Stomach (tissue), 8 donors: ENCODE measurements at regions not wholly inside any gene's neighbourhood (a gene's known extent, or its start where the extent isn't known, plus 50 kb on each side); places are given as distances from the start of the nearest gene placed in this dataset.
"Not testable (repeated sequence)": the region's sequence is repeated elsewhere in the genome, so short reads cannot be mapped to it uniquely, and the experiment has no call there.

ENCODE experiments used
- DNase-seq, 2 donors: peaks; one replicate each; pipeline versions ENCODE4 v3.0.0 to v3.0.0-alpha.2; 2013 to 2019
- H3K27ac ChIP-seq, 5 donors: fragments of 200-600 bp in 4 of 5; sonication (generic) in 4 of 5; one replicate each; pipeline ENCODE4 v1.5.1; 2013 to 2019; ENCODE audit warnings: mild to moderate bottlenecking in 1 of 5, moderate library complexity in 1 of 5
- H3K27me3 ChIP-seq, 3 donors: fragments of 200-600 bp; sonication (generic); one replicate each; pipeline ENCODE4 v1.5.1; 2017 to 2019; ENCODE audit warnings: mixed run types in 1 of 3
- H3K36me3 ChIP-seq, 4 donors: fragments of 200-600 bp; sonication (generic); 1 replicate in 3 of 4; 2 replicates in 1 of 4; pipeline ENCODE4 v1.5.1; 2016 to 2019
- H3K4me1 ChIP-seq, 4 donors: fragments of 200-600 bp; sonication (generic); one replicate each; pipeline ENCODE4 v1.5.1; 2016 to 2019
- H3K4me3 ChIP-seq, 4 donors: fragments of 200-600 bp; sonication (generic) in 3 of 4; one replicate each; pipeline ENCODE4 v1.5.1; 2016 to 2019; ENCODE audit warnings: mild to moderate bottlenecking in 1 of 4
- H3K9me3 ChIP-seq, 4 donors: fragments of 200-600 bp; sonication (generic); one replicate each; pipeline ENCODE4 v1.5.1; 2016 to 2019
- CTCF ChIP-seq, 7 experiments: fragments of 450-650 bp in 4 of 7; fragments of 200-600 bp in 3 of 7; sonication (generic) in 3 of 7; IDR thresholded peaks; one replicate each; pipeline ENCODE4 v1.5.1; 2016 to 2019; ENCODE audit warnings: antibody characterized with exemption in 7 of 7, control low read depth in 2 of 7, mild to moderate bottlenecking in 1 of 7
- EP300 ChIP-seq: sonication (generic); formaldehyde crosslinking; IDR thresholded peaks from one replicate; pipeline ENCODE4 v1.6.1; 2017; ENCODE audit warnings: antibody characterized with exemption
- POLR2A ChIP-seq, 4 donors: fragments of 450-650 bp; IDR thresholded peaks; one replicate each; pipeline ENCODE4 v1.6.1; 2016; ENCODE audit warnings: antibody characterized with exemption in 4 of 4, control low read depth in 2 of 4, mild to moderate bottlenecking in 1 of 4, moderate library complexity in 1 of 4
- POLR2AphosphoS5 ChIP-seq, 3 donors: sonication (generic); formaldehyde crosslinking; IDR thresholded peaks; one replicate each; pipeline ENCODE4 v1.6.1; 2016; ENCODE audit warnings: antibody characterized with exemption in 3 of 3
- WGBS, 5 donors: extraction: QIAGEN DNeasy Blood & Tissue Kit in 3 of 5; methylation state at CpG; one replicate each; pipeline versions ENCODE4 v1.1.5 to v1.1.7; 2013 to 2018; 5-methylcytosine and 5-hydroxymethylcytosine counted together
- intact Hi-C: fragments of 100-400 bp; cut with DNase I; formaldehyde crosslinking; loops from one replicate; pipeline ENCODE4 v1.15.1; 2023; ENCODE audit warnings: low total_unique reads
- donor health status: healthy with polysubstance abuse.
- donor health status: Bipolar disorder and iron deficiency.
- donor health status: healthy.

- 80 to 86% (median 85%) methylated on average over 3 of the region's 3 CpGs for WGBS, 5 donors
- H3K4me1 ChIP-seq, result peaks cover 0 to 20% (median 9%) of the 10 kb centered on the region in 4 donors
- H3K27ac ChIP-seq, result no peak overlapping the region
- no peaks in the 10 kb centered on the region for H3K27me3 ChIP-seq
- no peak overlapping the region for H3K4me3 ChIP-seq
- H3K36me3 ChIP-seq, result no peaks in the 10 kb centered on the region
- H3K9me3 ChIP-seq, result no peaks in the 10 kb centered on the region
- TF ChIP-seq EP300 (no peak), POLR2AphosphoS5 (IDR thresholded peaks at IDR 0.05) (no peak), CTCF (IDR thresholded peaks at IDR 0.05) (no peak), POLR2A (IDR thresholded peaks at IDR 0.05) (no peak)
- no peak for DNase-seq
- intact Hi-C loops, result no loop called here
Observed at GRCh38 chr3:72515941-72516340, 332.3 kb downstream of the SHQ1 start.

DNA sequence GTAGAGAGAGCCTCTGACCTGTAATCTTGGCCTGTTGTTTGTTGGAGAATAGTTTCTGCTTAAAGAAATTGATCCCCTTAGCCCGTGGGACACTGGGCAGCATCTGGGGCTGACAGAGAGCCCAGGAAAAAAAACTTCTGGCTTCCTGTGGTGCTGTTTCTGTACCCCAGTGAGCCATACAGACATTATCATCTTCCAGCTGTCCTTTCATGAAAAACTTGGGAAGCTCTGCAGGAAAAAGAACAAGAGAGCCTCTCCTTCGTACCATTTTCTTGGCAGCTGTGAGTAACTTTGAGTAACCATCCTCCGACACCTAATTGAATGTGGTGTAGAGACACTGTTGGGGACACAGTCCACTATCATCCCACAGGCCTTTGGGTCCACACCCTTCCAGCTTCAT, 333.0 kb downstream of the SHQ1 start:
- Histone ChIP-seq H3K4me3 (no peak overlapping the region), H3K27me3 (no peaks in the 10 kb centered on the region), H3K36me3 (no peaks in the 10 kb centered on the region), H3K4me1 (peaks cover 0 to 15% (median 7%) of the 10 kb centered on the region in 4 donors), H3K9me3 (no peaks in the 10 kb centered on the region), H3K27ac (no peak overlapping the region)
- TF ChIP-seq POLR2A (IDR thresholded peaks at IDR 0.05) (no peak), POLR2AphosphoS5 (IDR thresholded peaks at IDR 0.05) (no peak), CTCF (IDR thresholded peaks at IDR 0.05) (no peak), EP300 (no peak)
- no peak for DNase-seq
- intact Hi-C loops, result no loop called here
- 65 to 85% (median 77%) methylated on average over 3 of the region's 3 CpGs for WGBS, 5 donors

GRCh38 chr3:72510247-72510646, 338.0 kb downstream of the SHQ1 start:
- no peaks in the 10 kb centered on the region for H3K36me3 ChIP-seq
- DNase-seq, result no peak
- H3K4me1 ChIP-seq, result no peaks in the 10 kb centered on the region
- TF ChIP-seq POLR2AphosphoS5 (IDR thresholded peaks at IDR 0.05) (no peak), EP300 (no peak), CTCF (IDR thresholded peaks at IDR 0.05) (no peak), POLR2A (IDR thresholded peaks at IDR 0.05) (no peak)
- intact Hi-C loops, result no loop called here
- H3K27me3 ChIP-seq, result no peaks in the 10 kb centered on the region
- WGBS, 5 donors, result 46 to 89% (median 86%) methylated on average over 3 of the region's 3 CpGs
- H3K27ac ChIP-seq, result no peak overlapping the region
- H3K9me3 ChIP-seq, result no peaks in the 10 kb centered on the region
- no peak overlapping the region for H3K4me3 ChIP-seq

DNA sequence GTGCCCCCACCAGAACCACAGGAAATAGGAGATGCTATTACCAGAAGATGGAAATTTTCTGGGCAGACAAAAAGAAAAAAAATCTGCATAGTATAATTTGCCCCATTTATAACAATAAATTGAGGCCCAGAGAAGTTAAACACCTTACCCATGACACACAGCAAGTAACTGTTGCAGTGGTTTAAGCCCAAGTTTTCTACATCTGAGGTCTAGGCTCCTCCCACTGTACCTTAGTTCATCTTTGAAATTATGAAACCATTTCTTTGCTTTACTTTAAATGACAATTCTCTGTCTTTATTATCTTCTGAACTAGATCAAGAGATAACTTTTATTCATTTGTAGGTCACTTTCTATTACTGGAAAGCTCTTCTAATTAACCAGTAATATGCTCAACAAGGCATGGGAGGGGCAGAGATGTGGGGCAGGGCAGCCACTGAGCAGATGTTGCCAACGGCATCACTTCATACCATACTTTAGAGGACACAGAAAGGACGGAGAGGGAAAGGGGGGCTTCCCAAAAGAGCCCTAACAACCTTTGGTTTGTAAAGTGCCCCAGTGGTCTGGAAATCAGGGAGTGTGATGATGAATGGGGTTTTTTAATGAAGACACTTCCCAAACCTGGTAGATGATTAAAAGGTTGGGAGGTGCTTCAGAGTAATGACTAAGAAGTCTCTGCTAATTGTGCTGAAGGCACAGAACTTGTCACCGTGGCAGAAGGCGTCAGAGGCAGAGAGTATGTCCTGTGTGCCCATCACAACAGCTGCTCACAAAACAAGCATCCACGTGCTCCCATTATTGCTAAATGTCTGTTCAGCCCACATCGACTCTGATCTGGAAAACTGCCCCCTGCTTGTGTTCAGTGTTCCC, 342.5 kb downstream of the SHQ1 start:
- H3K9me3 ChIP-seq, result no peaks in the 10 kb centered on the region
- intact Hi-C loops, result no loop called here
- H3K27ac ChIP-seq, result no peak overlapping the region
- no peaks in the 10 kb centered on the region for H3K36me3 ChIP-seq
- WGBS, 5 donors, result 65 to 72% (median 67%) methylated on average over 6 of the region's 6 CpGs
- H3K4me3 ChIP-seq, result no peak overlapping the region
- no peaks in the 10 kb centered on the region for H3K4me1 ChIP-seq
- no peak for DNase-seq
- H3K27me3 ChIP-seq, result no peaks in the 10 kb centered on the region
- TF ChIP-seq POLR2AphosphoS5 (IDR thresholded peaks at IDR 0.05), result no peak

- H3K4me3 ChIP-seq, H3K9me3 ChIP-seq, H3K36me3 ChIP-seq, H3K27ac ChIP-seq, H3K27me3 ChIP-seq, intact Hi-C loops, DNase-seq, H3K4me1 ChIP-seq: not testable (repeated sequence)
- WGBS, 5 donors, result 85 to 92% (median 87%) methylated on average over 7 of the region's 7 CpGs
Observed at GRCh38 chr3:72497501-72497900, 350.7 kb downstream of the SHQ1 start.
